ENCODE measurements at regions not wholly inside any gene's neighbourhood (a gene's known extent, or its start where the extent isn't known, plus 50 kb on each side); places are given as distances from the start of the nearest gene placed in this dataset.

DNA sequence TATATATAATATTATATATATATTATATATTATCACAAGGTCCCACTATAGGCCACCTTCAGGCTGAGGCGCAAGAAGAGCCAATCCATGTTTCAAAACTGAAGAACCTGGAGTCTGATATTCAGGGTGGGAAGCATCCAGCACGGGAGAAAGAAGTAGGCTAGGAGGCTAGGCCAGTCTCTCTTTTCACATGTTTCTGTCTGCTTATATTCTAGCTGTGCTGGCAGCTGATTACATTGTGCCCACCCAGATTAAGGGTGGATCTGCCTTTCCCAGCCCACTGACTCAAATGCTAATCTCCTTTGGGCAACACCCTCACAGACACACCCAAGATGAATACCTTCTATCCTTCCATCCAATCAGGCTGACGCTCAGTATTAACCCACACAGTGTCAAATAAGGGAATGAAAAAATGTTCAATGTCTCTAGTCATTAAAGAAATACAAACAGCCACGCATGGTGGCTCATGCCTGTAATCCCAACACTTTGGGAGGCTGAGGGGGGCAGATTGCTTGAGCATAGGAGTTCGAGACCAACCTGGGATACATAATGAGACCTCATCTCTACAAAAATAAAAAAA, 135.4 kb upstream of the PCBD1 start:
- no peak for DNase-seq (ENCODE audit: low spot score)

DNA sequence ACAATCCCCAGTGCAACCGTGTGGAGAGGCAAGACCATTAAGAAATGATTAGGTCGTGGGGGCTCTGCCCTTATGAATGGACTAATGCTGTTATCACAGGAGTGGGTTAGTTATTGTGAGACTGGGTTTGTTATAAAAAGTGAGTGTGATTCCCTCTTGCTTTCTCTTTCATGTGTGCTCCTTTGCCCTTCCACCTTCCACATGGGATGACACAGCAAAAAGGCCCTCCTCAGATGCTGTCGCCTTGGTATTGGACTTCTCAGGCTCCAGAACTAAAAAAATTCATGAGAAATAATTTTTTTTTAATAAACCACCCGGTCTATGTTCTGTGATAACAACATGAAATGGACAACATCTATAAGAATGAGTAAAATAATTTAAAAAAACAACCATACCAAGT, 136.1 kb upstream of the PCBD1 start:
- DNase-seq (ENCODE audit: low spot score) = no peak

DNA sequence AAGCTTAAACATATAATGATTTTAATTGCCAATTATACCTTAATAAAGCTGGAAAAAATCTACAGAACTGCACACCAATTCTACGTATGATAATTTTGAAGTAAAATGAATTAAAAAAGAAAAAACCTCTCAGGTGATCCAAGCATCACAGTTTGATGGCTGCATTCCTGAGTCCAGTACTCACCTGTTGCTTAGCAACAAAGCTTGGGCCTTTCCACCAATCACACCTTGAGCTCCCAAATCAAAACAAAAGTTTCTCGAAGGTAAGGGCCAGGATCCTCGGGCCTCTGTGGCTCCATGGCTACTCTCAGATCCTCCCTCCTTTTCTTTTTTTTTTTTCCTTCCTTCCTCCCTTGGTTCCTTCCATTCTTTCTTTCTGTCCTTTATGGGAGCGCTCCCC, 137.2 kb upstream of the PCBD1 start:
- DNase-seq (ENCODE audit: low spot score) = no peak

DNA sequence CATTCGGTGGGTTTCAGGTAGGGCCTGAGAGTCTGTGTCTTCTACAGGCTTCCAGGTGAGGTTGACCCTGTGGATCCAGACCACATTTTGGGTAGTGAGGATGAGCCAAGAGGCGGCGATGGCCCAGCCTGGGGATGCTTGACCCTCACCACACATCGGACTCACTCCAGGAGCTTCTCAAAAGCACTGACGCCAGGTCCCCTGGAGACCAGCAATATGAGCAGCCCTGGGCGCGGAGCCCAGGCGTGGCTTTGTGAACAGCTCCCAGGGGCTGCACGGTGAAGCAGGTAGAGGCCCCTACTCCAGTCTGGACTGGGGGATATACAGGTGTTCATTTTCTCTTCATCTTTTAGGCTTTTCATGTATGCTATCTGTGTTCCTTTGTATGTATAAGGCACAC, 139.7 kb upstream of the PCBD1 start:
- DNase-seq (ENCODE audit: low spot score) = no peak

DNA sequence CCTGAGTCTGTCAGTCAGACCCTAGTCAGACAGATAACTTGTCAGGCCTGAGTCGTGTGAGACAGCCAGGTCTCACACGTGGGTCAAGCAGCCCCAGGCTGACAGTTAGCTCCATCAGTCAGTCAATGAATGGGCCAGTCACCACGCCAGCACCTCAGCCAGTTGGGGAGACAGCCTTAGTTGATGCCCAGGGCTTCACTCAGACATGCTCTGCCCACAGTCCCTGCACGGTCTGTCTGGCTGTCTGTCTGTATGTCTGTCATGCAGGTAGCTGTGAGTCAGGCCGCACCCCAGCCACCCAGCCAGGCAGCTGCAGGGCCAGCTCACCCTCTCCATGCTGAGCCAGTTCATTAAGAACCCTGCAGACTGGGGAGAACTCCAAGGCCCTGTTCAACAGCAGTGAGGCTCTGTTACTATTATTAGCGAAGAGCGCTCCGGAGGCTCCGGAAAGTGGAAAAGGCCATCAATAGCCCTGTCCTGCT, 141.1 kb upstream of the PCBD1 start:
- DNase-seq (ENCODE audit: low spot score) = no peak

DNA sequence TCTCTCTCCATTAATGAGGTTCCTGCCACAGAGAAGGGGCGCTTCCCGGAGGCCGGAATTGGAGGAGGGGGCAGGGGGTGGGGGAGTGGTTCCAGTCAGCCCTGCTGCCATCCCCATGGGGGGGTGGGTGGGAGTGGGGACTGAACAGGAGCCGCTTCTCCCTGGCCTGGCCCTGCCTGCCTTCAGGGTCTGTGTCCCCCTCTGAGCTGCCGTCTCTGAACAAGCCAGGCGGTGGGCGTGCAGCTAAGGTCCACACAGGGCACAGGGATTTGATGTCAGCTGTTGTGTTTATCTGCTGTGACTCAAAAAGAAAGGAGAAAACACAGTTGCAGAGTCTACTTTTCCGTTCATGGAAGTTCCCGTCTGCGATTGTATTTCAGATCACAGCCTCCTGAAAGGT, 141.5 kb upstream of the PCBD1 start:
- no peak for DNase-seq (ENCODE audit: low spot score)

DNA sequence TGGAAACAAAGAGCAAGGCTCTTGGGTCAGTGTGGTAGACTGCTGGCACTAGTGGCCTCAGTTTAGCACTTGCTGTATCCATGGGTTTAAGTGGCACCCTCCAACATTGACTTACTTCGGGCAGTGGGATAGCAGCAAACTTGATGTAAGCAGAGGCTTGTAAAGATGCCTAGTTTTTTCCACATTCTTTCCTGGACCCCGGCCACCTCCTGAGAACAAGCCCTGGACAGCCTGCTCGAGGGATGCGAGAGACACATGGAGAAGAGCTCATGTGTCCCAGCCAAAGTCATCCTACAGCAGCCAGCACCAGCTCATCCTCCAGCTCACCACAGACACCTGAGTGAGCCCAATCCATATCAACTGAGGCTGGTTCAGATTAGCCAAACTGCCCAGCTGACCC, 142.7 kb upstream of the PCBD1 start:
- no peak for DNase-seq (ENCODE audit: low spot score)

DNA sequence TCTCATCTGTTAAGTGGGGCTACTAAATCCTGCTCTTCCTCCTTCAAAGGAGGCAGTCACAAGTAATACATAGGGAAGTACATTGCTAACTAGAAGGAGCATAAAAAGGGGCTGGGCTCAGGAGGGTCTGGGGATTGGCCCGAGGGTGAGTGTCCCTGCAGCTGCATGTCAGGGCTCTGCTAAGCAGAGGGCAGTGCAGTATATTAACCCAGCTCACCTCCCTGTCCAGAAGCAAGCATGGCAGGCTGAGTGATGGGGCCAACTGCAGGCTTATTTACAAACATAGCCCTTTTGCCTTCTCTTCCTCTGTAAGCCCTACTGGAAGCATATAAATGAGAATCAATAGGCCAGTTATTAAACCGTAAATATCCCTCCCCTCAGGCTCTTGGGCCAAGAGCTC, 143.2 kb upstream of the PCBD1 start:
- no peak for DNase-seq (ENCODE audit: low spot score)

DNA sequence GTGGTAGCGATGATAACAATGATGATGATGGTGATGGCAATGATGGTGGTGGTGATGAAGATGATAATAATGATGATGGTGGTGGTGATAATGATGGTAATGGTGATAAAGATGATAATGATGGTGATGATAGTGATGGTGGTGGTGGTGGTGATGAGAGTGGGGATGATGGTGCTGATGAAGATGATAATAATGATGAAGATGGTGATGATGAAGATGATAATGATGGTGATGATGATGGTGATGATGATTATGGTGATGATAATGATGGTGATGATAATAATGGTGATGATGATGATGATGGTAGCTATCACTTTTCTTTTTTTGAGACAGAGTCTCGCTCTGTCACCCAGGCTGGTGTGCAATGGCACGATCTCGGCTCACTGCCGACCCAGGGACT, 144.5 kb upstream of the PCBD1 start:
- DNase-seq (ENCODE audit: low spot score) = no peak

DNA sequence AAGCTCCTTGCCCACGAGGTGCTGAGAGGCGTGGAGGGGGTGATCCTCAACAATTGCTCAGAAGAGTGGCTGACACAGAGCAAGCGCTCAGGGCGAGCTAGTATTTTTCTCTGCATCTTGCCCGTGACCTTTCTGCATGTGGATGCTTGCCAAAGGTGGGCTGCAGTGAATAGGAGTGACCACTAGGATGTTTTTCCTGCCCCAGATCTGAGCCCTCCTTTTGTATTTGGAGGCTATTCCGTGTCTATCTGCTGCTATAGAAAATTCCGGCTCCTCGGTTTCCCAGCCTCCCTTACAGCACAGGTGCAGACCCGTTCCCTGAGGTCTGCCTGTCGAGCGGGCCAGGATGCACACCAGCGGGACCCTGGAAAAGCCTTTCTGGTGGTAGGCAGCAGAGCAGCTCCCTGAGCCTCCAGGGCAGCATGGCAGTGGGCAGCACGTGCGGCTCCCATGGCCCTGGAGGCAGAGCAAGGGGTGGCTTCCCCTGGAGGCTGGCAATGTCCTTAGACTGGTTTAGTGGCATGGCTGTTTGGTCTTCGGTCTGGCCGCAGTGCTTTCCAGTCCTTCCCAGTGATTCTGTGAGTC, 145.1 kb upstream of the PCBD1 start:
- no peak for DNase-seq (ENCODE audit: low spot score)

DNA sequence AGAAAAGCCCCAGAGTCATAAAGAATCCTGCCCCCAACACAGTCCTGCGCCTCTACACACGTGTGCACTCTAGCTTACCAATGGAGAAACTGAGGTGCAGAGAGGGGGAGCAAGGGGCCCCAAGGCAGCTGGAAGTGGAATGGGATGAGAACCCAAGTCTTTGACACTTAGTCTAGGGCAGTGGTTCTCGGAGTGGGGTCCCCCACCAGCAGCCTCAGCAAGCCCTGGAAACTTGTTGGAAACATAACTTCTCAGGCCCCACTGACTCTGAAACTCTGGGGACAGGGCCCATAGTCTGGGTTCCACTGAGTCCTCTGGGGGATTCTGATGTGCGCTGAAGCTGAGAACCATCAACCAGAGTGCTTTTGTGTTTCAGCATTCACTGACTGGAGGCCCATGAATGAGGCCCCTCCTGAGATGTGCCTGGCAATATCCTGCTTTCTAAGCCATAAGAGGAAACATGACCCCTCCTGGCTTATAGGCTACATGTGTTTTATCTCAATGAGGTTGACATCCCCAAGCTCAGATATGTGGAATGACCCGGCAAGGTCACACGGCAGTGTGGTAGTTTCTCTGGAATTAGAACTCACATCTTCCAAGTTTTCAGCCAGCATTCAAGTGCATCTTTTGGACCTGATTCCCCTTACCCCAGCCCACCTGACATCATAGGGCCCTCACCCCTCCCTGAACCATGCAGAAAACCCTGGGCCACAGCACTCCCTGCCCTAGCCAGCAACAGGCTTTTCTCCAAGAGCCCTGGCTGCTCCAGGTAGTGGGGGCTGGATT, 147.3 kb upstream of the PCBD1 start:
- DNase-seq (ENCODE audit: low spot score) = no peak

DNA sequence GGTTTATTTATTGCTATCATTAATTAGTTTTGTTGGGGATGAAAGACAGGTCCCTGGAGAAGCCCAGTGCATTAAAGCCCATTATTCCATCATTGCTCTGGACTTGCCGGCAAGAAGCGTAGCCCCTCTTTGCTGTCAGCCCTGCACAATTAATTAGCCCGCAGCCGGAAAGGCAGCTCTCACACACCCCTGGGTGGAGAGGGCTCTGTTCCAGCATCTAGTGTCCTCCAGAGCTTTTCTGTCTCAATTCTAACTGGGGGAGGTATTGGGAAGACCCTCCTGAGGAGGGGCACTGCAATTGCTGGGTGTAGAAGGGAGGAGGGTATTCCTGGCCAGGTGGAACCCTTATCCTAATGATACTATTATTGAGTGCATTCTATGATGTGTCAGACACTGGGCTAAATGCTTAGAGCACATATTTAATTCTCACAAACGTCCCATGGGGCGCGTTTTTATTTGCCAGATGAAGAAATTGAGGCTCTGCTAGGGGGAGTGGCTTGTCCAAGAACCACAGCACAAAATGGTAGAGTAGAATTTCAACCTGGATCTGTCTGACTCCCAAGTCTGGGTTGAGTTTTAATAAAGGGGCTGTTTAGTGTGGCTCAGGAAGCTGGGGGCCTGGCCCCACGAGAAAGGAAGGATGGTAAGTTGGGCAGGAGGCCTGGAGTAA, 148.1 kb upstream of the PCBD1 start:
- DNase-seq (ENCODE audit: low spot score) = no peak

DNA sequence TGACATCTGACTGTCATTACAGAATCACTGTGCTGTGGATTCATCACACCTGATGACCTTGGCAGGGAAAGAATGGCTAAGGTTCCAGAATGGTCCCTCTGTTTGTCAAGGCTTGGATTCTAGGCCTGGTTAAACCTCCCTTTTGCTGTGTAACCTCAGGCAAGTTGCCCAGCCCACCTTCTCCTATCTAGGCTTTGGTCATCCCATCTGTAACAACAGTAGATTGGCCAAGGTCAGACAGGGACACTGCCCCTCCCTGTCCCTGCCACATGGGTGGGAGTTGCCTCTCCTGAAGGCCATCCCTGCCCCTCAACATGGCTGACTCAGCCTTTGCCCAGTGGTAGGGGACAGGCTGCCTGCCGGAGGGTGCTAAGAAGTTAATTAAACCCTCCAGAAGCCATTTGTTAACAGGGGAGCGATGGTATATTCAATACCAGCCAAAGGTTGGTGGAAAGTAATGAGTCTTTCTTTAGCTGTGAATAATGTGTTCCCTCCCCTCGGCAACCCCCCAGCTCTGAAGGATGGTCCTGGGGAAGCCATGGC, 149.8 kb upstream of the PCBD1 start:
- DNase-seq (ENCODE audit: low spot score) = no peak

DNA sequence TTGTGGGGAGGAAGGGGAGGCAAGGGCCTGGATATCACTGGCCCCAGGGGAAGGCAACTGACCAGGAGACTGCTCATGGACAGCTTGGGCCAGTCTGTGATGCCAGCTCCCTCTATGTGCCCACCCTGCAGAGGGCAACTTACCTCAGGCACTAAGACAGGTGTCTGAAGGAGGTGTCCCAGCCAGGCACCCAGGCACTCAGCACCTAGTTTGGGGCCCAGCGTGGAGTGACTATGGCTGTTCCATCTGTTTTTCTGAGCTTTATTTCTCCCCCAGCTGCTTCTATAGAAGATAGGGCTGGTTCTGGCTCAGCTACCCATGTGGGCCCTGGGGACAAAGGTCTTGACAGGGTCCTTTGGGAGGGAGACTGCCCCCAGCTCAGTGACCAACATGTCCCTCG, 150.6 kb upstream of the PCBD1 start:
- DNase-seq (ENCODE audit: low spot score) = no peak

DNA sequence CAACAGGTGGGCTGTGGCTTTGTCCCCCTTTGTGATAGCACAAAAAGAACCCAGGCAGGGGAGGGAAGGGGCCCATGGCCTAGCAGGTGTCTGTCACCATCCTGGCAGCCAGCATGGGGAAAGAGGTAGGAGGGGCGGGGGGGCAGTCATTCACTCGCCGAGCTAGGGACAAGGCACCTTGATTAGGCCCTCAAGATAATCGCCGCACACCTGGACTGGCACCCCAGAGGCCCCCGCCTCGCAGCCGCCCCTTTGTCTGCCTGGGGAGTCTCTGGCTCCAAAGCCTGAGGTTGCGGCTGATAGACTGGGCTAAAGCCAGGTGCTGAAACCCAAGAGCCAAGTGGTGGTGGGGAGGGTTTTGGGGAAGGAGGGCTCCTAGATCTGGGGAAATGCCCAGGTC, 151.2 kb upstream of the PCBD1 start:
- DNase-seq (ENCODE audit: low spot score) = no peak

DNA sequence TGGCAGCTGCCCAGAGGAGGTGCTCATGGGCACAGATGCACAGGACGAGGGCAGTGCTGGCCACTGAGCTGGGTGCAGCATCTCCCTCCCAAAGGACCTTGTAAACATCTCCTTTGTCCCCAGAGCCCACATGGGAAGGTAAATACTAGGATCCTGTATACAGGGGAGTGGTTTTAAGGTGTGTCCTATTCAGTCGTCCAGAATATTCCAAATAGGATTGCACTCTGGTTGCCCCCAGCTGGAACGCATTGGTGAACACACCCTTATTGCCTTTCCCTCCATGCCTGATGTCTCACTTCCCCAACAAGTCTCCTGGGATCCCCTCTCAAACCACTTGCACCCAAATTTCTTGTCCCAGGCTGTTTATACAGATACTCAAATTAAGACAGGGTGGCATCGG, 152.0 kb upstream of the PCBD1 start:
- no peak for DNase-seq (ENCODE audit: low spot score)

DNA sequence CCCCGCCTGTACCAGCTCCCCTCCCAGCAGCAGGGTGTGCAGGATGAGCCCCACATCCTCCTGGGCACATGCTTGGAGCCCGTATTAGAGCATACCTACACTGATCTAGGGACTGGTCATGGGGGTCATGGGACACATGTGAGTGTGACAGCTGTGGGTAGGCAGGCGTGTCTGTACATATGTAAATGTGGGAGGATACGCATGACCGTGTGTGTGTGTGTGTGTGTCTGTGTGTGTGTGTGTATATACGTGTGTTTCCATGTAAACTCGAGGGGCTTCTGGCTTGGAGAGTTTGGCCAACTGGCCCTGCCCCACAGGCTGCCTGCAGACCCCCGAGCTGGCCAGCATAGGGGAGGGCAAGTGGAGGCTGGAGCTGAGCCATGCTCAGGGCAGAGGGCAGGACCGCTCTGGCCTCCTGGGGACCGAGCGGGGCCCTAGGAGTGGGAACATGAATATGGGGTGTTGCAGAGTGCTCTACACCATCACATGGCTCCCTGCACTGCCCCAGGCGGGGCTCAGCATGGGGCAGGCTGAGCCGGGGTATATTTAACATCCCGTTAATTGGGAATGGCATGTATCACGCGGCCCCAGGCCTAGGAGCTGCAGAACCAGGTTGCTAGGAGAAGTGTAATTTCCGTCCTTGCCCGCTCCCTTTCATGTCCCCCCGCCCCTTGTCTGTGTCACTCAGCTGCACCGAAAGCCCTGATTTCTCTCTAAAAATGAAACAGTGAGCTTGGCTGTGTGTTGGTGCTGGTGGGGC, 152.7 kb upstream of the PCBD1 start:
- DNase-seq (ENCODE audit: low spot score) = peak; percentile 18

DNA sequence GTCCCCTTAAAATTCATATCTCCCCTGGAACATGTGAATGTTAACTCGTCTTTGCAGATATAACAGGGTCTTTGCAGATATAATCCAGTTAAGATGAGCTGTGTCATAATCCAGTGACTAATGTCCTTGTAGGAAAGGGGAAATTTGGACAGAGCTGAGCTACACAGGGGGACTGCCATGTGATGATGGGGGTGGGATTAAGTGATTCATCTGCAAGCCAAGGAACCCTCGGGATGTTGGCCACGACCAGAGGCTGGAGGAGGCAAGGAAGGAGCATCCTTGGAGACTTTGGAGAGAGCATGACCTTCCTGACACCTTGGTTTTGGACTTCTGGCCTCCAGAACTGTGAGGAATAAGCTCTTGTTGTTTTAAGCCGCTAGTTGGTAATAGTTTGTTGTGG, 153.9 kb upstream of the PCBD1 start:
- DNase-seq (ENCODE audit: low spot score) = no peak

DNA sequence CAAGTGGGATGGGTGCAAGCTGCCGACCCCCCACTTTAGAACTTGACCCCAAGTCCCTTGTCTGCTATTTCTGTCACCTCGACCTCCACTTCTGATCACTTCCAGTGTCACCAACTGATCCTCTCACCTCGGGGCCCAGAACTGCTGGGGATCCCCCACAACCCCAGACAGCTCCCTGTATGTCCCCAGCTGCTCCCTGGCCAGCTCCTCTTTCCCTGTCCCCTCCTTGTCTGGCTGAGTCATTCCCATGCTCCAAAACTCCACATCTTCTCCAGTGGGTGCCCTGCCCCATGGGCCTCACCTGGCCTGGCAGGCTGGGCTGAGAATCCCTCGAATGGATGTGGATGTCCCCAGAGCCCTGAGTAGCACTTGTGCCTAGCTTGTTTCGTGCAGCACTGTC, 154.3 kb upstream of the PCBD1 start:
- no peak for DNase-seq (ENCODE audit: low spot score)

DNA sequence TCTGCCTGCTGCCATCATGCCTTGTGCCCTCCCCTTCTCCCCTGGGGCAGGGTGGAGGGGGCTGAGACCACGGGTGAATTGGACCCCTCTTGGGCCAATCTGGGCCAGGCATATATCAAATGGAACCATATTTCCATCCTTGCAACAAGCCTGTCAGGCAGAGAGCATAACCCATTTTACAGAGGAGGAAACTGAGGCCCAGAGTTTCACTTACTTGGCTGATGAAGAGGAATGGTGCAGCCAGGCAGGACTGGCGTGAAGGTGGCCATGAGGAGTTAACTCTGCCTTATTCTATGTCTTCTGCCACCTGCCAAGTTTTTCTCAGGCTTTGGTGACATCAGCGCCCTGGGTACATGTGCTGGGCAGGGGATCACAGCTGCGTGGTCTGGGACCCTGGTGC, 155.5 kb upstream of the PCBD1 start:
- DNase-seq (ENCODE audit: low spot score) = no peak

DNA sequence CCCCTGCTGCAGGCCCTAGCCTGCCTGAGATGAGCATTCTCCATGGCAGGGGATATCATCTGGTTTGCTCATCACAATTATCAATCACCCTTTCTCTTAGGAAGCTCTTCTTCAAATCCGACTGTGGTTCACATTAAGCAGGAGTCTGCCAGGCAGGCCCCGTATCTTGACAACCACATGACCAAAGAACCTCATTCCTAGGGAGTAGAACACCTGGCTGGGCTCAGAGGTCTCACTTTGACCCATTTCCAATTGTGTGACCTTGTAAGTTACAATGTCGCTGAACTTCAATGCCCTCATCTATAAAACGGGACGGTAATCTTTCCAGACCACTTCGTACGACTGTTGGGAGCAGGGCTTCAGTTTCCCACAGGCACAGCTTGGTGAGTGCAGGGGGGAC, 156.4 kb upstream of the PCBD1 start:
- no peak for DNase-seq (ENCODE audit: low spot score)

DNA sequence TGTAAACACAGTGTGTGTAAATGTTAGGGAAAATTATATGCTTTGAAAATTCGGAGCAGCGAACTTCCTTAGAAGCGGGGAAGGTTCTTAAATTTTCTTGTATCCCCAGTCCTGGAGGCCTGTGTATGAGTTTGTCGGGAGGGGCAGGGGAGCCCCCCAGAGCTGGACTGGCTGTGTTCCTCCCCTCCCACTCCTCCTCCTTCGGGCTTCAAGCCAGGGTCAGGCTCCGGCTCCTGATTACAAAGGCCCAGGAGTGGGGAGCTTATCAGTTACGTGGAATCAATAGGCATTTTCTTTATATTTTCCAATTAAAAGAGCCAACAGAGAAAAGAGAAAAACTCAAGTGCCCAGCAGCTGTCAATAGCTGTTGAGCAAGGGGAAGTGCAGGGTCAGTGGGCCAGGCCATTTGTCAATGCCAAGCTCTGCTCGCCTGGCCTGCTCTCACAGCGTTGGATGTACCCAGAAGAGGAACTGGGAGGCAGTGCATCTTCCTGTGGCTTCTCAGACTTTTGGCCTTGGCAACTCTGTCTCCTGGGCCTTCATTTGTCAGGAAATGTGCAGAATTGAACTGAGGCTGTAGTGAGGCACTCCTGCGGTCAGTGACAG, 156.9 kb upstream of the PCBD1 start:
- no peak for DNase-seq (ENCODE audit: low spot score)

All from NAMALWA (cell line).